NCI-H2107 treated with DMSO at 0.1 percent for 48 hours (cell line): ENCODE measurements at regions not wholly inside any gene's neighbourhood (a gene's known extent, or its start where the extent isn't known, plus 50 kb on each side); places are given as distances from the start of the nearest gene placed in this dataset.

Experiments
- DNase-seq: peaks from one replicate; lab custom pipeline; 2025; ENCODE audit not compliant: unreplicated experiment; lab: John Stamatoyannopoulos, UW

GRCh38 chr18:6644836-6645627 lies 84.5 kb upstream of the ARHGAP28 start:
- DNase-seq: no peak

DNA sequence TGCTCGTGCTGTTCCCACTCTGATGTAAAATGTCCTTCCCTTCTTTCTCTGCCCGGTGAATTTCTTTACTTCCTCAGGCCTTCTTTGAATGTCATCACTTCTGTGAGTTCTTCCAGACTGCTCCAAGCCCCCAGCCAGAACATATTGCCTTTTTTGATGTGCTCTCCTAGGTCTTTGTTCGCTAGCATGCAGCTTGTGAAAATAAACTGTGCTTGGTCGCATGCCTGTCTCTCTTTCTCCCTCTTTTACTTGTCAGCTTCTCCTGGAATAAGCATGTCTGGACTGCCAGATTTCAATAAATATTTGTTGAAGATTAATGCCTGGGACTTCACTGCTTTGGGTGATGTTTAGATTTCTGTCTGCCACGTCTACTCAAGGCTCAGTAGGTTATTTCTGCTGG lies 82.7 kb upstream of the ARHGAP28 start:
- DNase-seq: no peak

DNA sequence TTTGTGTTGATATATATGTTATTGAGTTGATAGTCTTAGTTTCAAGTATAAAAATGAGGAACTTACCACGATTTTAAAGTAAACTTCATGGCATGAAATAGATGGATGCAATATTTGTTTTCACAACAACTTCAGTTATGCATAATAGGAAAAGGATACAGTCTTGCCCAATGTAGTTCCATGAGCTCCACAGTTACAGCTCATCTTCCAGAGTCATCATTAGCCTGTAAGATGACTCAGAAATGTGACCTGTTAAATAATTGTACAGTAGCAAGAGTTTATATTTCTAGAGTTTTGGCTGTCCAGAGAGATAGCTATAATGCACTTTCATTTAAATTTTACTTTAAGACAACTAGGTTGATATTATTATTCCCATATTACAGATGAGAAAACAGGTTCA lies 80.9 kb upstream of the ARHGAP28 start:
- no peak for DNase-seq

DNA sequence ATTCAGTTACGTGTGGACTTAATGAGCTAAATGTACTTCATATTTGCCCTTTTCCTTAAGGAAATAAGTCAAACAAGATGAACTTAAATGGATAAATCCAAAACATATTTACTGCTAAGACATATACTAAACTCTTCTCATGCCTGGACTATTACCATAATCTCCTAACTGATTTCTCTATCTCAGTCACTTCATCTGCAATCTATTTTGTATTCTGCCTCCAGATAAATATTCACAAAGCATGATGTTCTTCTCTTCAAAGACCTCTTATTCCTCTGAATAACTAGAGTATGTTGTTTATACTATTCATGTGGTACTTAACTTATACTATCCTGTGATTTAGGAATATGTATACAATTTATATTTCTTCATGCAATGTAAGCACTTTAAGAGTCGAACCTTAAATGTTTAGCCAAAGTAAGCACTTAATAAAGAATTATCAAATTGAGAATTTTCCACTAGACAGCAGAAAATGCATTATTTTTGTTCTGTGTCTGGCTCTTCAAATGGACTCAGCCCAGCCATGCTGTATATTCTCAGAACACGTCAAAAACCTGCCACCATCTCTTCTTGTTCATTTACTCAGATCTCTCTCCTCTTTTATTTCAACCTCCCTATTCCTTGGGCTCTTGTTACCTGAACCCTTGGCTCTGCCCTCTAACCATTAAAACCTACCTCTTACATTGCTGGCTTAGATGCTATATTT lies 79.9 kb upstream of the ARHGAP28 start:
- DNase-seq: no peak

DNA sequence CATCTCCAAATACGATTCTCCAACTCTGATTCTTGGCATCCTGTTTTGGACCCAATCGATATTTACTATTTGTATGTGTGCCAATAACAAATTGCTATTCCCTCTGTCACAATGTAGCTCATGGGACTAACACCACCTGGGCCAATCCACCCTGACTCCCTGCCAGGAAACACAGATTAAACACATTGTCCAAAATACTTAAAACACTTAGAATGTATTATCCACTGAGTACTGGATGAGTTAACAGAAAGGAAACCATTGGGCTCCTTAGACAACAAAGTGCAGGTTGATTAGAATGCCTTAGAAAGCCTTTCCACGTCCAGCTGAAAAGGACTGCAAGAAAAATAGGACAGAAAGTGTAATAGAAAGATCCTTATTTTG lies 79.4 kb upstream of the ARHGAP28 start:
- peak; percentile 18 for DNase-seq

GRCh38 chr18:6650747-6651146 lies 78.8 kb upstream of the ARHGAP28 start:
- no peak for DNase-seq

- no peak for DNase-seq
Measured at GRCh38 chr18:6652098-6652497, 77.4 kb upstream of the ARHGAP28 start.

- no peak for DNase-seq
Measured at GRCh38 chr18:6653880-6654279, 75.6 kb upstream of the ARHGAP28 start.

GRCh38 chr18:6659963-6660725 lies 69.4 kb upstream of the ARHGAP28 start:
- no peak for DNase-seq

GRCh38 chr18:6661692-6662415 lies 67.7 kb upstream of the ARHGAP28 start:
- DNase-seq: no peak

GRCh38 chr18:6666012-6666685 lies 63.4 kb upstream of the ARHGAP28 start:
- DNase-seq: no peak

DNA sequence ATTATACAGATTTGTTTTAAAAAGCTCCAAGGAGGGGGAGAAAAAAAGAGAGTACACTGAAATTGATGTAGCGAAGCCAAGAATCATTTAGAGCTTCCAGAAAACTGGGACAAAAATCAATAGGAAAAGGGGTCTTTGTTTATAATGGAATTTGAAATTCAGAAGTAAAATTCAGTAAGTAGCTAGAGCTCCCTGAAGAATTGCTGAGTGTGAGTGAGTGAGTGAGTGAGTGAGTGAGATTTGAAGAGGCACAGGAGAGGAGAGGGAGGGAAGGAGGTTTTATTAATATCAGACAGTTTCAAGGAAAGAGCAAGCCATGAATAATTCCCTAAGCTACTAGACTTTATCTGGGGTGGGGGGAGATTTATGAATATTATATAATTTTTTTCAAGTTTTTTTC lies 60.7 kb upstream of the ARHGAP28 start:
- DNase-seq: no peak

DNA sequence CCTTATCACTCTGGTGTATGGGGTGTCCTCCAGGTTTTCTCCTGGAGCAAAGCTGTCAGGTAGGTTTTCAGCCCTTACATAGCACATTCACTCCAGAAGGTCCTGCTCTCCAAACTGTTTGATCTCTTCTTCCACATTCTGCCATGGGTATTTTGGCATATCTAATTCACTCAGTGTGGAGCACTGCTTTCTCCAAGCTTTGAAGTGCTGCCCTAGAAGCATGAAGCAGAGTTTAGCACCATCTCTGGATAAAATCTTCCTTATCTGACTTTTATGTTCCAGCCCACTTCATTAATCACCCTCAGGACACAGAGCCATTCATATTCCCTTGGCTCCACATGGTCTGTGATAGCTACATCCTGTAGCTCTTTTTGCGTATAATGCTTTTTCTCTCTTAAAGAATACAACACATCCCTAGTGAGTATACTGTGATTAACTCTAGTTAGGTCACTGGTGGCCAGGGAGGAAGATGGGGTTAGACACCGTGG lies 56.7 kb upstream of the ARHGAP28 start:
- no peak for DNase-seq

GRCh38 chr18:6677086-6677485 lies 52.4 kb upstream of the ARHGAP28 start:
- DNase-seq: no peak

DNA sequence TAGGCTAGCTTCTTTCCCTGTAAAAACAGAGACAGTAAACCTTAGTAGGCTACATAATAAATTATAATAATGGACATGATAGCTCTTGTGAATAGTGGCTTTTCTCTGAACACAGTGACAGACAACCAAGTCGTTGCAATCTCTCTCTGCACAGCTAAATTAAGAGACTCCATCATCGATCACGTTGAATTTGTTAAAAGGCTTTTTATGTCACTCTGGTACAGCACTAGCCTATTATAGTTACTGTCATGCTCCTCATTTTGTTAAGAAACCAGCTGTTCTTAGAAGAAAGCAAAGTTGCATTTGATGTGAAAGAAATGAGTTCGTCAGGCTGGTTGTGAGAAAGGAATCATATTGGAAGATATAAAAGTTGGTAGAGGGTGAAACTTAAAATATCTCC lies 50.3 kb upstream of the ARHGAP28 start:
- no peak for DNase-seq
